HG02759 (cell line): ENCODE measurements at regions not wholly inside any gene's neighbourhood (a gene's known extent, or its start where the extent isn't known, plus 50 kb on each side); places are given as distances from the start of the nearest gene placed in this dataset.
"Not testable (repeated sequence)": the region's sequence is repeated elsewhere in the genome, so short reads cannot be mapped to it uniquely, and the experiment has no call there.

Source experiments
- ATAC-seq: cut with Tn5 transposase; IDR thresholded peaks from one replicate; pipeline ENCODE4 v1.9.1; 2021; ENCODE audit warnings: mild to moderate bottlenecking, moderate library complexity; ENCODE audit not compliant: unreplicated experiment

DNA sequence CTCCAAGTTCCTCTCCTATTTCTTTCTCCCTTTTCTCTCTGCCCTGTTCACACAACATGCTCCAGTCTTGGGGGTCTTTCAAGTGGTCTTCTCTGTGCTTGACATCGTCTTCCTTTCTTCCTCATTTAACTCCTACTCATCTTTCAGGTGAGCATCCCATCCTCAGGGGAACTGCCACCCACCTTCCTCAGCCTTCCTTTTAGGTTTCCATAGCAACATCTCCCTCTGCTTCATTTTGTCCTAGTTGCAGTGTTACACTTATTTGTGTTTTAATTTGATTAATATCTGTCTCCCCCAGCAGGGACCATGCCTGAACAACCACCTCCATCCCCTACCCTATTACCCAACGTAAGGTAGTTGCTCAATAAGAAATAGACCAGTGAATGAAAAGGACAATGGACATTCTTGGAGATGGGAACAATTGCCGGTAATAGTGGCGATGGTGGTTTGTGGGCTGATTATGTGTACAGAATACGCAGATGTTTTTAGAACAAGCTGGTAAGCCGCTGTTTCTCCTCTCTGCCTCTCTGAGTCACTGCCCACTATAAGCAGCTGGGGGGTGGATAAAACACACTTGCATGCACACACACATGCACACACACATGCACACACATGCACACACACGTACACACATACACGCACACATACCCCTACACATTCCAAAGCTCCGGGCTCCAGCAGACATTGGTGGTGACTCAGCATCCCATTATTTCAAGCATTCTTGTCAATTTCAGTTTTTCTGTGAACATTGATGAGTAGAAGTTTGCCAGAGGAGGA, 251.6 kb downstream of the GATA3 start:
- no peak for ATAC-seq

DNA sequence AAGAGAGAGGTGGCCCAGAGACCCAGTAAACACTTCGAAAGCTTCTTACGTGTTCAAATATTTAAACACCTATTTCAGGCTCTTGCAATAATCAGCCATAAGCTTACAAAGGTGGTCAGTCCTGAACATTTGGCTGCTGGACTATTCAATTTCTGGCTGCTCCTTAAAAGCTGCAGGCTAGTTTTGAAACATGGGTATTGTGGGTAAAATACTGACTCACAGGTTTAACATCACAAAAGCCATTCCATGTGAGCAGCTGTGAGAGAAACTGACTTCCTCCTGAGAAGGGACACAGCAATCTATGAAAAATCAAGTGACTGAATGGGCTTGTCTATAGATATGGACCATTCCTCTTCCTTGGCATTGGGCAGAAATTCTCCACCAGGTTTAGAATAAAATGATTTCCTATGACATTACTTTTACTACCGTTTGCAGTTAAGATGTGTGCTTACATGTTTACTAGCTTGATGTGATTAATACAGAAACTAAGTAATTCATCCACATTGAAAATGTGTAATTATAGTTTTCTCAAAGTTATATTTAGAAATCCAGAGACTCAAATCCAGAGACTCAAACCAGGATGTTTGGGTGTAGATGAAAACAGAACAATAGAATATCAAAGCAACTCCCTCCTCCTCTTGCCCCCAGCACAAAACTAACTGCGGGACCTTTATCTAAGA, 252.3 kb downstream of the GATA3 start:
- no peak for ATAC-seq

- ATAC-seq, result no peak
These were observed 256.4 kb downstream of the GATA3 start for GRCh38 chr10:8310930-8311329.

DNA sequence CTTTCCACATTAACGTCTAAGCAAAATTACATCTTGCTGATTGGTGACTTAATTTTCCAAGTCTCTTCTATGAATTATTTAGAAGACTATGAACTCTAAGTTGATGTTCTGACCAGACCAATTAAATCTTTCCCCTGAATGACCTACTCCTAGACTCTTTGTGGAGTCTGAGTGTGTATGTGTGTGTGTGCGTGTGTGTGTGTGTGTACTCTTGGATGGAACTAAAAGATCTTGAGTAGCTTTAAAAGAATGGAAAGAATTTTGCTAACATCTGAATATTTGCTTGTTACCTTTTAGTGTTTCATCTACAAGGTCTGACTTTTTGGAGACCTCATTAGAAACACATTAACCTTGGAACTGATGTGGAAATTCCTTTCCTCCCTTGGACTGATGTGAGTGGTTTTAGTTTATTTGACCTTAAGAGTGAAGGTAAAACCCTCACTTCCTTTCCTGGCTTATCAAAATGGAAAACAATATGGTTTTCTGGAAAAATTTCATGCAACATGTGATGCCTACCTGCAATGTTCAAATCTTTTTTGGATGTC, 257.1 kb downstream of the GATA3 start:
- ATAC-seq, result no peak

GRCh38 chr10:8312079-8312478, 257.6 kb downstream of the GATA3 start:
- no peak for ATAC-seq

- ATAC-seq, result no peak
These were observed 258.3 kb downstream of the GATA3 start for GRCh38 chr10:8312781-8313180.

DNA sequence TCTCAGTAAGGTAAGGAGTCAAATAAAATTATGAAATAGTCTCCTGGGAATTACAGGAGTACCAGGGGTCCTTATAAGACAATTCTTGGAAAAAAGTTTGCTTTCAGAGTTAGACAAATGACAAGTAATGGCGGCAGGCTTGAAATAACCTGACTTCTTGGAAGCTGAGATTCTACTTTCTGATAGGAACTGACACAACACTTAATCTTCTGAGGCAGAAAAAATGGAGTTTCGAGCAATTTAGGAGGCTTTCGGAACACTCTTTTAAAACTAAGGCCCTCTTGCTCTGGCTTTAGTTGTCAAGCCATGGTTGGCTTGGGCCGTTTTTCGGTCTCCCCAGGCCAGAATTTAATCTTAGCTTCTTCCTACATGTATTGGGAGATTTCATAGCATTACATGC, 260.0 kb downstream of the GATA3 start:
- ATAC-seq, result no peak

- peak; percentile 71 for ATAC-seq
These were observed 261.1 kb downstream of the GATA3 start for GRCh38 chr10:8315619-8316021.

GRCh38 chr10:8316284-8316683, 261.8 kb downstream of the GATA3 start:
- no peak for ATAC-seq

GRCh38 chr10:8318429-8318828, 263.9 kb downstream of the GATA3 start:
- ATAC-seq, result not testable (repeated sequence)

DNA sequence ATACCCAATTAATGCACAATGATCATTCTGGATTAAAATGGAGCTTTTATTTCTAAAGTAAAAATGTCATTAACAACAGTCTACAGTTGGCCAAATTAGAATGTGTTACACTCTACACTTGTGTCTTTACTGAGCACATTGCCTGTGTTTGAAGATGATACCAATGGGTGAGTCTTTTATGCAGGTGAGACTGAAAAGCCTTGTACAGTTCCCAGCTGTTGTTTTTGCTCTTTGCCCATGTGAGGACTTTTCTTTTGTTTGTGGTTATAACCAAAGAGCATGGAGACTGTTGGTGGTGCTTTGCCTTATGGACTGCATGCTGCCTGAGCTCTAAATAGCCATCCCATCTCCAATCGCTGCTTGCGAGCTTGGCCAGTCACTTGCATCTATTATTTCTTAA, 264.5 kb downstream of the GATA3 start:
- no peak for ATAC-seq

DNA sequence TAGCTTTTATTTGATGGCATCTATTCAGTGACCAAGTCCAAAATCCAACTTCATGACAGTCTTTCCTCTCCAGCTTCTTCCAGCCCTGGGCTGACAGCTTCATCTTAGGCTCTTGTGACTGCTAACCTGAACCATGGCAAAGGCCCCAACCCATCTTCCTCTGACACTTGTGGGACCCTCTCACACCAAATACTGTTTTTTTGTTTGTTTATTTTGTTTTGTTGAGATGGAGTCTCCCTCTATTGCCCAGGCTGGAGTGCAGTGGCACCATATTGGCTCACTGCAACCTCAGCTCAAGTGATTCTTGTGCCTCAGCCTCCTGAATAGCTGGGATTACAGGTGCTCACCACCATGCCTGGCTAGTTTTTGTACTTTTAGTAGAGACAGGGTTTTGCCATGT, 265.2 kb downstream of the GATA3 start:
- ATAC-seq, result no peak

DNA sequence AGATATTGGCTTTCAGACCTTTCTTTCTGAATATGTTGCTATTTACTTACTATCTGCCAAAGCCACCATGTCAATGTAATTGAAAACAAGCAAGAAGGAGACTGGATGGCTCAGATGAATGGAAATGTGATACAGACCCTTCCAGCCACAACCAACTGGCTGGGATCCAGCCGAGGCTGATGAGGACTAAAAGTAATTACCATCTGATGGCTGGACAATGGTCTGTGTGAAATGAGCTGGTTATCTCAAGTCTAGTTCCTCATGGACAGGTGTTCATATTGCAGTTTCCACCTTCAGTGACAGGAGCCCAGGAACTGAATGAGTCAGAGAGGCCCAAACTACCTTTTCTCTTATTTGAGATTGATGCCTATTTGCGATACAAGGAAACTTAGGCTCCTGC, 267.5 kb downstream of the GATA3 start:
- no peak for ATAC-seq

DNA sequence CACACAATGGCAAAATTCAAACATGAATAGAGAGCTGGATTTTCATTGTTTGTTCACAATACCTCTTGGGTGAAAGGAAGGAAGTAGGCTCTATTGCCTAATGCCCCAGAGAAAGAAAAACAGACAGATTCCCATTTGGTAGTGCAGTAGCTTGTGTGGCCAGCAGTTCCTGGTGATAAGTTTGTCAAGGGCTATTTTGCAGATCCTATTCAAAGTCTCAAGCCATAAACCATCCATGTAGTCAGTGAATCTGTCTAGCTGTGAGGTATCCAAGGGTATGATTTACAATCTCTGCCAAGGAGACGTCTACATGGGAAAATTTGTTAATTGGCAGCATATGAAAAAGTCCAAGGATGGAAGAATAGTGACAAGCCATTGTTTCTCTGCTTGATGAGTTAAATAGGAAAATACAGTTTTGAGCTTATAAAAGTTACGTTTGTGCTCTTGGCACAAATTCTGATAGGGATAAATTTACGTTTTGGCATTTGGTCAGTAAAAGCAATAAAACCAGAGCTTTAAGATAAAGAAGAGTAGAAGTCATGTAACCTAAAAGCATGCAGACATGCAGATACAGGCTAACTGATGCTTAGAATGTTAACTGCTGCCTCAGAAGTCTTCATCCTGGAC, 269.1 kb downstream of the GATA3 start:
- no peak for ATAC-seq

- no peak for ATAC-seq
These were observed 270.8 kb downstream of the GATA3 start for GRCh38 chr10:8325024-8325980.

DNA sequence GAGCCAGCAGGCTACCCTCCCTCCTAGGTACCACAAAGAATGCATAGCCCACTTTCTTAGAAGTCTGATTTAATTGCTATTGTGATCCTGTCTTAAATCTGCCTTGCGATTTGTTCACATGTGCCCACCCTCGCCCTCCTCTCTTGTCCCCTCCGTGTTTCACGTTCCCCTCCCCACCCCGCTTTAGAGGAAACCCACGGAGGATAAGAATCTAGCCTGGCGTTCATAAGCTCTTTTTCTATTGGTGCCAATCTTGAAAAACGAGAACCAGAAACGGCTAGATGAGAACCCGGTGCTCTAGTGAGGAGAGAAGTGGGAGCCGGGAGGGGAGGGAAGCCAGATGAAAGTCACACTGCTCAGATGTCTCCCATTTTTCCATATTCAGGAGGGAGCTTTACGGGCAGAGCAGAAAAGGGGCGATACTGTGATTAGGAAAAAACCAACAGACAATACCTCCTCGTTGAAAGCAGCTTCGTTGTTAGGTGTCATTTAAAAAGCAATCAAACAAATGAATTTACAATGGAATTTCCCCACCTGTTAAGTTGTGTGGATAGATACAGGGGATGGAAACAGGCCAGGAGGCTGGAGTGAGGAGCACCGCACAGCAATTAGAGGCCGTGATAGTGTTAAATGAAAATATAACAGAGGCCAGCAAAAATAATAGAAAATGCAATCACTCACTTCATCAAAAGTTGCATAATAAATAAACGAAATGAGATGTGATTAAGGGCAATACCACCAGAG, 272.1 kb downstream of the GATA3 start:
- ATAC-seq, result no peak

- no peak for ATAC-seq
These were observed 272.6 kb downstream of the GATA3 start for GRCh38 chr10:8327140-8327423.

DNA sequence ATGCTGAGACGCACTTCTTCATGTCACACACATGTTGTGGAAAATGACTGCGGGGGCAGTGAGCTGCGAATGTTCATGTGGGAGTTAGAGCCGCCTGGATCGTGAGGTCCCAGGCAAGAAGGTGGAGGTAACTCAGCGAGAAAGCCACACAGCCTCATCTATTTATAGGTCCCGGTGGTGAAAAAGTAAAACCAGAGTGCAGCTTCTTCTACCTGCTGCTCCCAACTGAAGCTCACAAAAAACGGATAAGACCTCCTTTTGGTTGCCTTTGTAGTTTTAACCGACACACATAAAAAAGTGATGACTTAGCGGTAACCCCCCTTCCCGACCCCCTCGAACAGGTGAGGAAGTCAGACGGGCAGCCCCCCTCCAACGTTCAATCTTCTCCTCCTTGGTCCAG, 276.9 kb downstream of the GATA3 start:
- ATAC-seq, result no peak

DNA sequence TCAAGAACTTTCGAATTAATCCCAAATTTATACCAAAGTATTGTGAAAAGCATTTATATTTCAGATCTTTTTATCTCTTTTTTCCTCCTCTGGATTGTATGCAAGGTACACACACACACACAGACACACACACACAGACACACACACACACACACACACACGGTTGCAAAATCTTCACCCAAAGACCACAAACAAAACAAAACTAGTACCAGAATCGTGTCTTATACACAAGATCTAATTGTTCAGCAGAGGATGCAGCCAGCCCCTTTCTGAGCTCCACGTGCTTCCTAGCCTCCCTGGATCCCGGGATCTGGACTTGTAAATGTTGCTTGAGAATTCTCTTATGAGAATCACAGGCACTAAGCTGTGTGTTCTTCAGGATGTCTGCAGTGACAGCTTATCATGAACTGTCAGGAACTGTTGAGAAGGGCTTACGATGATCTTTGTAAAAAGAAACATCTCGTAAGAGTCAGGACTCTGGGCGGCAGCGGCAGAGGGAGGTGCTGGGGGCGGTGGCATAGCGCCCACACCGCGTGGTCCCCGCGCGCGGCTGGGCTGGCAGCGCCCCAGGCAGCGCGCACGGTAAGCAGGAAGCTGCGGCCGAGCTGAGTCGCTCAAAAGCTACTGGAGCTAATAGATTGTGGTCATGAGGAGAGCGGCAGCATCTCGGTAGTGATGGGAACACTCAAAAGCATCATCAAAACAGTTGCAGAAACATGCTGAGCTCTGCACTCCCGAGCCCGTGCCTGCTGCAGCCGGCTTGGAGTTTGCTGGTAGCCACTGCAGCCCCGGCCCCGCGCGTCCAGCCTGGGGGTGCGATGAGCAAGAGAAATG, 277.6 kb downstream of the GATA3 start:
- peak; percentile 96 for ATAC-seq
